Esophagus muscularis mucosa (tissue), 4 donors: ENCODE measurements at regions not wholly inside any gene's neighbourhood (a gene's known extent, or its start where the extent isn't known, plus 50 kb on each side); places are given as distances from the start of the nearest gene placed in this dataset.

ENCODE experiments used
- DNase-seq: peaks from one replicate; pipeline ENCODE4 v3.0.0-alpha.2; 2017; ENCODE audit errors: extremely low spot score
- H3K27ac ChIP-seq, 4 donors: fragments of 200-600 bp; sonication (generic); replicated peaks in 1 of 4; 1 replicate in 3 of 4; 2 replicates in 1 of 4; pipeline ENCODE4 v1.5.1; 2016 to 2019; ENCODE audit warnings: mild to moderate bottlenecking in 1 of 4
- H3K27me3 ChIP-seq, 4 donors: fragments of 200-600 bp; sonication (generic); one replicate each; pipeline versions ENCODE4 v1.5.1 to v1.6.0; 2016 to 2019
- H3K36me3 ChIP-seq, 4 donors: fragments of 200-600 bp; sonication (generic); one replicate each; pipeline ENCODE4 v1.5.1; 2016 to 2019
- H3K4me1 ChIP-seq, 4 donors: fragments of 200-600 bp; sonication (generic); one replicate each; pipeline ENCODE4 v1.5.1; 2016 to 2019
- H3K4me3 ChIP-seq, 4 donors: fragments of 200-600 bp; sonication (generic); 1 replicate in 2 of 4; 2 replicates in 2 of 4; pipeline ENCODE4 v1.5.1; 2016 to 2019; ENCODE audit warnings: mild to moderate bottlenecking in 4 of 4, moderate library complexity in 1 of 4
- H3K9me3 ChIP-seq, 4 donors: fragments of 200-600 bp; sonication (generic); 1 replicate in 3 of 4; 2 replicates in 1 of 4; pipeline ENCODE4 v1.5.1; 2016 to 2019
- EP300 ChIP-seq: sonication (generic); formaldehyde crosslinking; IDR thresholded peaks from one replicate; pipeline ENCODE4 v1.6.1; 2017; ENCODE audit warnings: antibody characterized with exemption
- POLR2A ChIP-seq: fragments of 450-650 bp; IDR thresholded peaks from one replicate; pipeline ENCODE4 v1.6.1; 2017; ENCODE audit warnings: antibody characterized with exemption, moderate library complexity, mild to moderate bottlenecking, low read depth
- POLR2AphosphoS5 ChIP-seq, 2 donors: sonication (generic); formaldehyde crosslinking; IDR thresholded peaks; one replicate each; pipeline ENCODE4 v1.6.1; 2017; ENCODE audit warnings: antibody characterized with exemption in 2 of 2
- WGBS: methylation state at CpG from one replicate; pipeline ENCODE4 v1.1.5; 2018; 5-methylcytosine and 5-hydroxymethylcytosine counted together
- intact Hi-C: fragments of 100-400 bp; cut with DNase I; formaldehyde crosslinking; loops from one replicate; pipeline ENCODE4 v1.15.1; 2023
- TF ChIP-seq, protein P1 (sequence below), 3 experiments: fragments of 200-600 bp in 2 of 3; fragments of 450-650 bp in 1 of 3; sonication (generic) in 2 of 3; IDR thresholded peaks; one replicate each; pipeline ENCODE4 v1.5.1; 2017 to 2019; ENCODE audit warnings: antibody characterized with exemption in 3 of 3, mild to moderate bottlenecking in 2 of 3, moderate library complexity in 1 of 3

DNA sequence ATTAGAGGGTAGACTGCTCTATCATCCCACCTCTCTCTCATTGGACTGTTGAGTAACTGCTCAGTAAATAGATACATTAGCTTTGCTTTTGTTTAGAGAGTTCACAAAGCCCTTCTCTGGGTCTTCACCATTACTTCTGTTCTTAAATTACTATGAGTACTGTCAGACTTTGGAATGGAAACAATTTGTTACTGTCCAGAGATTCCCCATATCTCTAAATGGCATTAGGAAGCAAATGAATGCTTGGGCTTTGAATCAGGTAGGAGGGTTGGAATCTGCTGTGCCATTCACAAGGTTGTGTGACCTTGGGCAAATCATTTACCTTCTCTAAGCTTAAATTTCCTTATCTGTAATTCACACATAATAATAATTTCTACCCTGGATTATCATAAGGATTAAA is 541.0 kb upstream of the FZD8 start:
- no peak for DNase-seq
- H3K36me3 ChIP-seq = no peaks in the 10 kb centered on the region

DNA sequence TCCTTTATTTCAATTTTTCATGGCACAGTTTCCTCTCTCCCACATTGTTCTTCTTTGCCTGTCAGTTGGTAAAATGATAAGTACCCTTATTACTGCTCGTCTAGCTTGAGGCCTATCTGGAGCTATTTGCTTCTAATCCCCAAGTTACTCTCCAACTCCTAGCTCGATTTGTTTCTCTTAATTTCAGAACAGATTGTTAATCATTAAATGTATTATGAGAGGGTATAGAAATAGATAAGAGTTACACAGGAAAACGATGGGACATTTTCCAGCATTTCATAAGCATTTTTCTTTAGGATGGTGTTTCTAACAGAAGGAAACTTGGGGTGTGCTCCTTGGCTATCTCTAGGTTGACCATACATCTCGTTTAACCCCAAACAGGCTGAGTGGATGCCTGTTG is 540.5 kb upstream of the FZD8 start:
- TF ChIP-seq POLR2A = no peak
- Histone ChIP-seq H3K4me1 (peaks cover 0 to under 1% (median under 1%) of the 10 kb centered on the region in 4 donors), H3K27me3 (no peaks in the 10 kb centered on the region), H3K27ac (no peak overlapping the region), H3K9me3 (no peaks in the 10 kb centered on the region), H3K36me3 (no peaks in the 10 kb centered on the region), H3K4me3 (no peak overlapping the region)
- WGBS = 81% methylated on average over 4 of the region's 4 CpGs
- no peak for DNase-seq
- intact Hi-C loops = no loop called here

More for the DNA sequence above, 541.0 kb upstream of the FZD8 start:
- intact Hi-C loops = no loop called here
- Histone ChIP-seq H3K27ac (no peak overlapping the region), H3K4me3 (no peak overlapping the region), H3K9me3 (no peaks in the 10 kb centered on the region), H3K27me3 (no peaks in the 10 kb centered on the region), H3K4me1 (peaks cover 0 to 5% (median 3%) of the 10 kb centered on the region in 4 donors)
- TF ChIP-seq POLR2A (no peak), POLR2AphosphoS5 (IDR thresholded peaks at IDR 0.05) (no peak), EP300 (no peak)
- TF ChIP-seq, protein P1, sequence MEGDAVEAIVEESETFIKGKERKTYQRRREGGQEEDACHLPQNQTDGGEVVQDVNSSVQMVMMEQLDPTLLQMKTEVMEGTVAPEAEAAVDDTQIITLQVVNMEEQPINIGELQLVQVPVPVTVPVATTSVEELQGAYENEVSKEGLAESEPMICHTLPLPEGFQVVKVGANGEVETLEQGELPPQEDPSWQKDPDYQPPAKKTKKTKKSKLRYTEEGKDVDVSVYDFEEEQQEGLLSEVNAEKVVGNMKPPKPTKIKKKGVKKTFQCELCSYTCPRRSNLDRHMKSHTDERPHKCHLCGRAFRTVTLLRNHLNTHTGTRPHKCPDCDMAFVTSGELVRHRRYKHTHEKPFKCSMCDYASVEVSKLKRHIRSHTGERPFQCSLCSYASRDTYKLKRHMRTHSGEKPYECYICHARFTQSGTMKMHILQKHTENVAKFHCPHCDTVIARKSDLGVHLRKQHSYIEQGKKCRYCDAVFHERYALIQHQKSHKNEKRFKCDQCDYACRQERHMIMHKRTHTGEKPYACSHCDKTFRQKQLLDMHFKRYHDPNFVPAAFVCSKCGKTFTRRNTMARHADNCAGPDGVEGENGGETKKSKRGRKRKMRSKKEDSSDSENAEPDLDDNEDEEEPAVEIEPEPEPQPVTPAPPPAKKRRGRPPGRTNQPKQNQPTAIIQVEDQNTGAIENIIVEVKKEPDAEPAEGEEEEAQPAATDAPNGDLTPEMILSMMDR (IDR thresholded peaks at IDR 0.05) = no peak

DNA sequence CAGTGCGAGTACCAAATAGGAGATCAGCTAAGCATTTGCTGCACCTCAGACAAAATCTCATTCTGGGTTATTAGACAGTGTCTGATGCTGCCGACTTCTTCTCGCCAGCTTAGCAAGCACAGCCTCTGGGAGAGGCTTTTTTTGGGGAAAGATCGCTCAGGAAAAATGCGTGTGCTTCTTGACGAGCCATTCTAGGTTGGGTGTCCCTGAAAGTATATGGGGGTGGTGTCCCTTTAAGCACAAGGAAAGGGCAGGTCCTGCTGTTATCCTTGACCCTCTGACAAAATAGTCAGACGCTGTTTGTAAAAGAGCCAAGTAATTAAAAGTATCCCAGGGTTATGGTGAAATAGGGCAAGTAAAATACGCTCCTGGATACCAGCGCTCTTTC is 540.1 kb upstream of the FZD8 start:
- 71% methylated on average over 9 of the region's 9 CpGs for WGBS
- Histone ChIP-seq H3K4me1 (no peaks in the 10 kb centered on the region), H3K27me3 (no peaks in the 10 kb centered on the region), H3K4me3 (no peak overlapping the region), H3K36me3 (no peaks in the 10 kb centered on the region), H3K9me3 (no peaks in the 10 kb centered on the region), H3K27ac (no peak overlapping the region)
- no peak for DNase-seq
- intact Hi-C loops = no loop called here
- TF ChIP-seq POLR2A (no peak), POLR2AphosphoS5 (IDR thresholded peaks at IDR 0.05) (no peak), EP300 (no peak)
- TF ChIP-seq, protein P1 (IDR thresholded peaks at IDR 0.05) = no peak

DNA sequence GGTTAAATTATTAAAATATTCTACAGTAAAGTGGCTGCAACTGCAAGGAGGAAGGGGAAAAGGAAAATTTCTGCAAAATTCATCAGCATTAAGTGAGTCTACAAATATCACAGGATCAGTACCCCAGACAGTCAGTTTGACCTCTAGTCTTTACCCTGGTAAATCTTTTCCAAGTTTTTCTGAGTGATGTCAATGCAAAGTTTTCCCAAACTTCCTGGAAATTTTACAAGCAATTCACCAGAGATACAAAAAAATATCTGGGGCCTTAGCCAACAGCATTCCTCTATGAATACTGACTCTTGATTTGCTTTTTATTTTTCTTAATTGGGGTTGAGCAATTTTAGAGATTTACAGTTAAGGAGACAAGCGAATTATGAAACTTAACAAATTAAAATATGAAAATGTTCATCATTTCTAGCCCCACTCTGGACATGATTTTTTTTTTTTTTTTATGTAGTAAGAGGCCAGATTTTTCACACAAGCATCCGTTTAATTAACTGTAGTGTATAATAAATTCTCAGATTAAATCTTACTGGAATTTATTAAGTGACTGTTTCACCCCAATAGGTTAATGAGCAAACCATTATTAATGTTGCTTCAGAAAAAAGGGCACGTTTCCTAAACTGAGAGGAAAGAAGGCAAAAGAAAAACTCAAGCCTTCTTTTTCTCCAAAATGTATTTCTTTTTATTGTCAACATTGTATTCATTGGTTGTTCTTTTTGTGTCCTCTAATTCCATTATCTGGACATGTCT is 539.5 kb upstream of the FZD8 start:
- H3K27me3 ChIP-seq = no peaks in the 10 kb centered on the region
- no peak overlapping the region for H3K4me3 ChIP-seq
- intact Hi-C loops = no loop called here
- no peak for DNase-seq
- TF ChIP-seq EP300 (no peak), POLR2AphosphoS5 (IDR thresholded peaks at IDR 0.05) (no peak), POLR2A (no peak)
- TF ChIP-seq, protein P1 (IDR thresholded peaks at IDR 0.05) = no peak
- H3K4me1 ChIP-seq = no peaks in the 10 kb centered on the region
- H3K36me3 ChIP-seq = no peaks in the 10 kb centered on the region
- WGBS = 51% methylated on average over 3 of the region's 3 CpGs
- no peaks in the 10 kb centered on the region for H3K9me3 ChIP-seq
- no peak overlapping the region for H3K27ac ChIP-seq

DNA sequence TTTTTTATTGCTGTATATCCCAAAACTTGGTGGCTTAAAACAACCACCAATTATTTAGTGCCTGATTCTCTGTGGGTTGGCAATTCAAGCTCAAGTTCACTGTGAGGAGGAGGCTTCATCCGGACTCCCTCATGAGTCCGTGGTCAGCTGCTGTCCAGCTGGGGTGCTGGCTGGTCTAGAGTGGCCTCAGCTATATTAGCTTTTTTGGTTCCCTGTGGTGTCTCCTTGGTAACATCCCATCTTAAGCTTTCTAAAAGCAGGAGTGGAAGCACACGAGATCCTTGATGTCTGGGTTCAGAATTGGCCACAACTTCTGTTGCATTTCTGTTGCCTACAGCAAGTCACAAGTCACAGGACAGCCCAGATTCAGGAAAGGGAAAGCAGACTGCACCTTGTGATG is 536.5 kb upstream of the FZD8 start:
- Histone ChIP-seq H3K9me3 (no peaks in the 10 kb centered on the region), H3K4me1 (no peaks in the 10 kb centered on the region), H3K27ac (no peak overlapping the region), H3K36me3 (no peaks in the 10 kb centered on the region), H3K27me3 (no peaks in the 10 kb centered on the region), H3K4me3 (no peak overlapping the region)
- no peak for TF ChIP-seq POLR2AphosphoS5 (IDR thresholded peaks at IDR 0.05)
- TF ChIP-seq, protein P1 (IDR thresholded peaks at IDR 0.05) = no peak
- TF ChIP-seq EP300 = no peak
- no peak for TF ChIP-seq POLR2A
- no peak for DNase-seq
- WGBS = 87% methylated on average over 3 of the region's 3 CpGs
- intact Hi-C loops = no loop called here
